Central memory CD4-positive, alpha-beta T cell (primary cell): ENCODE measurements at regions not wholly inside any gene's neighbourhood (a gene's known extent, or its start where the extent isn't known, plus 50 kb on each side); places are given as distances from the start of the nearest gene placed in this dataset.
"Not testable (repeated sequence)": the region's sequence is repeated elsewhere in the genome, so short reads cannot be mapped to it uniquely, and the experiment has no call there.

Experiments
- DNase-seq: peaks from one replicate; pipeline ENCODE4 v3.0.0; 2022

DNA sequence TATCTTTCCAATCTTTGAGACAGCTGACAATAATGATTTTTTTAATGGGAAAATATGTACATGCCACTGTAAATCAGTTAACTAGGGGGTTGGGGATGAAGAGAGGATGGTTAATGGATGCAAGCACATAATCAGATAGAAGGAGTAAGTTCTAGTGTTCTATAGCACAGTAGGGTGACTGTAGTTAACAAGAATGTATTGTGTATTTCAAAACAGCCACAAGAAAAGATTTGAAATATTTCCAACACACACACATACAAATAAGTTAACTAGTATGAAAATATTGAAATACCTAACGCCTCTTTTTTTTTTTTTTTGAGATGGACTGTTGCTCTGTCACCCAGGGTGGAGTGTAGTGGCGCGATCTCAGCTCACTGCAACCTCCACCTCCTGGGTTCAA, 153.4 kb upstream of the SALL4 start:
- DNase-seq = no peak

DNA sequence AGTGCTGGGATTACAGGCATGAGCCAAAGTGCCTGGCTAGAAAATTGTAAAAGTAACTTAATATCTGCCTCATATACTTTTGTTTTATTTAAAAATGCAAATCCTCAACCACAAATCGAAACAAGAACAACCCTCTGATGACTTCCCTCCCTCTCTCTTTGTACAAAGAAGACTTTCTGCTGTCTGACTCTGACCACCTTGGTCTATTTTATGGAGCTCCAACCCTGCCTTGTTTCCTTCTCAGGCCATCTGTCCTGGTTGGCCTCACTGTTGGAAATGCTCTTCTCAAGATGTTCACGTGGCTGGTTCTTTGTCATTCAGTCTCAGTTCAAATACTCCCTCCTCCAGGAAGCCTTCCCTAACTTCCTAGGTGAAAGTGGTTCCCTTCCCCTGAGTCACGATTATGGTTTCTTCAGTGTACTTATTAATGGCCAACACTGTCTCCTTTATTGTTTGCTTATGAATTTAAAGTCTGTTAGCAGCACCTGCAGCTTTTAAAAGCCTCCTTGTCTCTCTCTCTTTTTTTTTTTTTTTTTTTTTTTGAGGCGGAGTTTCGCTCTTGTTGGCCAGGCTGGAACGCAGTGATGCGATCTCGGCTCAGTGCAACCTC, 151.5 kb upstream of the SALL4 start:
- DNase-seq = no peak

DNA sequence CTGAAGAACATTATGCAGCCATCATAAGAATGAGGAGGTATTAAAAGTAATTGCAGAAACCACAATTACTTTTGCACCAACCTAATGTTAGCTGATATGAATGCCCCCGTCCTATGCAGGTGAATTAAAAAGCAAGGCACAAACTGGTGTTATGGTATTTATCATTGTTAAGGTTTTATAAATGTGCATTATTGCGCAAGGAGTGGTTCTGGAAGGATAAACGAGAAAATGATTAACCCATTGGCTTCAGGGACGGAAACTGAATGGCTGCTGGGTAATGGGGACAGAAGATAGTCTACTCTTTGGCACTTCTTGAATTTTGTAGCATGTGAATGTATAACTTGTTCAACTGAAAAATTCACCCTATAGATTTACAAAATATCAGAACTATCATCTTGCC, 148.6 kb upstream of the SALL4 start:
- no peak for DNase-seq

DNA sequence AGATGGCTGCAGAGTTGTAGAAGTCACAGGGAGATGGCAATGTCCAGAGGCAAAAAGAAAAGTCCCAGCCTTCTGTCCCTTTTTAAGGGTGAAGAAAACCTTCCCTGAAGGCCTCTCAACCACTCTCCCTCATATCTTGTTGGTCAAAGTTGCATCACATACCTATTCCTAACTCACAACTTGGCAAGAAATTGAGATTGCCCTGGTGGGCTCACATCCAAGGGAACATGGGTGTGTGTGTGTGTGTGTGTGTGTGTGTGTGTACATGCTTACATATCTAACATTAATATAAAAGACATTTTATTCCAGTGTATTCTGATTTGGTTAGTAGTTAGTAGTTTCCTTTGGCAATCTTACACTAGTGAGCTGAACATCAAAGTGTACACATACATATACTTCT, 144.3 kb upstream of the SALL4 start:
- DNase-seq = no peak

DNA sequence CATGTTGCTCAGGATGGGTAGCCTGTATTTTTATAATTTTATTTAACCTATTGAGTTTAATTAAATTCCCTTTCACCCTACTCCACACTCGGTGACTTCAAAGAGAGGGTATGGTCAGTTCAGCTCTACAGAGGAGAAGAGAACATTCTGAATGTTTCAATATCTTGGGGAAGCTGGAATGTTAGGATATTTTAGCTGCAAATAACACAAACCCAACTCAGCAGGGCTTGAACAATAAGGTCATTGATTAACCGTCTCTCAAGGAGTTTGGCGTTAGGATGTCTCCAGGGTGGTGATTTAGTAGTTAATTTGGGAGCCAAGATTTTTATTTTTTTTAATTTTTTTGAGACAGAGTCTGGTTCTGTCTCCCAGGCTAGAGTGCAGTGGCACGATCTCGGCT, 143.6 kb upstream of the SALL4 start:
- no peak for DNase-seq

DNA sequence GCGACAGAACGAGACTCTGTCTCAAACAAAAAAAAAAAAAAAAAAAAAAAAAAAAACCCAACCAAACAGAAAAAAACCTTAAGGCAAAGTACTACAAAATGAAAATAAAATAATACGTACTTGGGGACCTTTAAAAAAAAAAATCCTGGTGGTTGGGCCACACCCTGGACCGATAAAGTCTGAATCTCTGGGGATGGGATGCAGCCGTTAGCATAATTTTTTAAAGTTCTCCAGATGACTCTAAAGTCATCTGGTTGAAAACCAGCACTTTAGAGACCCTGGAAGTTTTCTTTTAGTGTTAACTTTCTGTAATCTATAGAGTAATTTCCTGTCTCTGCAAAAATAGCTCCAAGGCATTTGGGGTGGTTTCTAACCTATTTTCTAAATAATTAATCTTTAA, 142.9 kb upstream of the SALL4 start:
- DNase-seq = no peak

DNA sequence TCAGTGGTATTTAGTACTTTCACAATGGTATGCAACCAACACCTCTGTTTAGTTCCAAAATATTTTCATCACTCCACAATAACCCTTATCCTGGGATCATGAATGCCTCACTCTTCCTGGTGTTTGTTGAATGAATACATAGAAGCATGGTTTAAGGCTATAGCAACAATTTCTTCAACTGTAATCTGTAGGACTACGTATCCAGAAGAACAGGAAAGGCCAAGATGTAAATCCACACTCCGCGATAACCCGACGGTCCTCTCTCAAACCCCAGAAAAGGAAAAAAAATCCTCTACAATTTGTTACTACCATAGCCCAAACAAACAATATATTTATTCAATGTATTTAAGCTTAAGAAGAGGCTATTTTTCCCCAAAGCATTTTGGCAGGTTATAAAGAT, 141.4 kb upstream of the SALL4 start:
- no peak for DNase-seq

DNA sequence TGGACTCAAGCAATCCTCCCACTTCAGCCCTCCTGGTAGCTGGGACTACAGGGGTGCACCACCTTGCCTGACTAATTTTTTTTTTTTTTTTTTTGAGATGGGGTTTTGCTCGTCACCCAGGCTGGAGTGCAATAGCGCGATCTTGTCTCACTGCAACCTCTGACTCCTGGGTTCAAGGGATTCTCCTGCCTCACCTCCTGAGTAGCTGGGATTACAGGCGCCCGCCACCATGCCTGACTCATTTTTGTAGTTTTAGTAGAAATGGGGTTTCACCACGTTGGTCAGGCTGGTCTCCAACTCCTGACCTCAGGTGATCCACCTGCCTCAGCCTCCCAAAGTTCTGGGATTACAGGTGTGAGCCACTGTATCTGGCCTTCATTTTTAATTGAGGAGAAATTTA, 141.0 kb upstream of the SALL4 start:
- not testable (repeated sequence) for DNase-seq

DNA sequence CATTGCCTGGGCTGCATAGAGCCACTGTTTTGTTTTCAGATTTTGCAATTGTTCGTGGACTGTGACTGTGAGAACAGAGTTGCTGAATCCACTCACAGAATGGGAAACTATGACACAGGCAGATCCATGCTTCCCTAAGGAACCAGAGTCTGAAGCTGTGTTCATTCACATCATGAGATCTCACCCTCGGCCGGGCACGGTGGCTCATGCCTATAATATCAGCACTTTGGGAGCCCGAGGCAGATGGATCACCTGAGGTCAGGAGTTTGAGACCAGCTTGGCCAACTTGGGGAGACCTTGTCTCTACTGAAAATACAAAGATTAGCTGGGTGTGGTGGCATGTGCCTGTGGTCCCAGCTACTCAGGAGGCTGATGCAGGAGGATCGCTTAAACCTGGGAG, 139.2 kb upstream of the SALL4 start:
- no peak for DNase-seq

DNA sequence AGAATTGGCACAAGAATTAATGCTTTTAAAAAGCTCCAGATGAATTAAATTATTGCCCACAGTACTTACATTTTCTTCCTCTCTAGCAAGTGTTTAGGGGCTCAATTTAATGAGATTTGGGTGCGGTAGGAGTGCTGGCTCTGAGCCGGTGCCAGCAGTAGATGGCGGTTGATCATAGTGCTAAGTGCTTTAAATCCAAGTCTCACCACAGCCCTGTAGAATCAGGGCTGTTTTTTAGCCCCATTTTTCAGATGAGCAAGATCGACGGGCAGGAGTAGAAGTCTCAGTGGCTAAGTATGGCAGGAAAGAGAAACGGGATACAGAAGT, 136.9 kb upstream of the SALL4 start:
- DNase-seq = no peak

DNA sequence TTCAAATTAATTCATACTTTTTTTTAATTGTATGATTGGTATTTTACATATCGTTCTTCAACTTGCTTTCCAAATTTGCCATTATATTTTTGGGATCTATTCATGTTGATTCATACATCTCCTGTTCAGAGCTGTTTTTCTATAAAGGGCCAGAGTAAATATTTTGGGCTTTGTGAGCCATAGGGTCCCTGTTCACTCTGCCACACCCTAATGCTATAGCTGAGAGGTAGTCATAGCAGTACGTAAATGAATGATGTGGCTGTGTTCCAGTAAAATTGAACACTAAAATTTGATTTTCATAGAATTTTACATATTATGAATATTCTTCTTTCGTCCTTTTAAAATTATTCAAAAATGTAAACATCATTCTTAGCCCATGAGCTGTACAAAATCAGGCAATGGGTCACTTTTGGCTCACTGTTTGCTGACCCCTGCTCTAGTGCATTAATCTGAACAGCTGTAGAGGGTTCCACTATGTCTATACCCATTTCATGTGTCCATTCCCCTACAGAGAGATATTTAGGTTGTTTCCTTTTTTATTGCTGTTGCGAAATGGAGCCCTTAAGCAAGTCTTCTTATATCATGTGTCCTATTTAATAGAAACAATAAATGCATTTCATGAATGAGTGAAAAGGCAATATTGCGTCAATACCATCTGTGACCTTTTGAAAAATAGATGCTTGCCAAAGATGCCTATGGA, 136.4 kb upstream of the SALL4 start:
- no peak for DNase-seq

DNA sequence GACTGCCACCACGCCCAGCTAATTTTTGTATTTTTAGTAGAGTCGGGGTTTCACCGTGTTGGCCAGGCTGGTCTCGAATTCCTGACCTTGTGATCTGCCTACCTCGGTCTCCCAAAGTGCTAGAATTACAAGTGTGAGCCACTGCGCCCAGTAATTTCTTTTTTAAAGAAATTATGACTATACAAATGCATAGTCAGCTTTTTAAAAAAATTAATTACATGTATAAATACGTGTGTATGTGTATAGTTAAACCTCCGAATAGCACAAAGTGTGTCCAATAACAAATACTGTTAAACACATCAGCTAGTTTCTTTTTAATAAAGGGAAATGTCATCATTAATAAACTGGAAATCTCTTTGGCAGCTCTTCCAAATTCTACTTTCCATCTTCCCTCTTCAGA, 135.5 kb upstream of the SALL4 start:
- DNase-seq = no peak

DNA sequence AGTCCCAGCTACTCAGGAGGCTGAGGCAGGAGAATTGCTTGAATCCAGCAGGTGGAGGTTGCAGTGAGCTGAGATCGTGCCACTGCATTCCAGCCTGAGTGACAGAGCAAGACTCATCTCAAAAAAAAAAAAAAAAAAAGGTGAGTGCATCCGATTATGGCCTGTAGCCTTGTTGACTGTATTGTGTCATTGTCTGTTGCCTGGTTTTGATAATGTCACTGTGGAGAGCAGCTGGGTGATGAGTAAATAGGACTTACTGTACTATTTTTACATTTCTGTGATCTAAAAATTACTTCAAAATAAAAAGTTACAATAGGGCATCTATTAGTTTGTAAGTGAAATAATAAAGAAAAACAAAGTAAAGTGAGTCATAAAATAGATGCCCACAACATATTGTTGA, 134.1 kb upstream of the SALL4 start:
- no peak for DNase-seq

DNA sequence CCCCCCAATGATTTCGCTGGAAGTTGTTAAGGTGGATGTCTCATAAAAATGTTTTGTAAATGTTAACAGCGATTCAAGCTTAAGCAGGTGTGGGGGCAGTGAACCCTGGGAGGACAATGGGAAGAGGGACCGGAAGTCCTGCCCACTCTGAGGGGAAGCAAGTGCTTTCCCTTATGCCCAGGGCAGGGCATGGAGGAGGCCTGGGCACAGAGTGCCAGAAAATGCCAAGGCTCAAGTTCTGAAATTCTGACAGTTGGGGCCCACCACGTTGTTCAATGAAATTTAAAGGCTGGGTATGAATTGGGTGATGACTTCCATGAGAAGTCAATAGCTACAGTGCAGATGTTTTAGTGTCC, 132.7 kb upstream of the SALL4 start:
- no peak for DNase-seq

DNA sequence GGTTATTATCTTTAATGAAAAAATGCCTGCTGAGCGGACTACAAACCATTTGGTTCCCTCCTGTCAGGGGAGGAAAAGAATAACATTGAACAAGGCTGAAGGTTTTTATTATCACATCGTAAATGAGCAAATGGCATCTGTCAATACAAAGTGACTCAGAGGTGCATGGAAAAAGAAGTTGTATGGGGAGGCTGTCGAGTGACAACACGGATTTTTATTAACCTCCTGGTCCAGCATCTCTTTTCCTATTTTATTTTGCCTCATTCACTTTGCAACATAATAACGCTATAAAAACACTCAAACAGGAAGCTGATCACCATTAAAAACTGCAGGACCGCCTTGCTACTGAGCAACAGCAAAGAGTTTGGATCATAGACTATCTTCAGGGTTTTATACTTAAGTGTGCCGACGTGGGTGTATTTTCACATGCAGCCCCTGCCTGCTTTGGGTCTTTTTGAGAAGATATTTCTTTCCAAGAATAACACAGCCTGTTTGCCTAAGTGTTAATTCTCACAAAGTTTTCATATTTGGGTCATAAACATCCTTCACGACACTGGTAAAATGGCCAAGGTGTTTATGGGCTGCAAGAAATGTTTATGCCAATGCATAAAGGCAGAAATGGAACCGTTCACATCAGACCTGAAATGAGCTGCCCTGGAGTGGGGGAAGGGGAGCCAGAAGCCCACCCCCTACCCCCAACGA, 132.1 kb upstream of the SALL4 start:
- no peak for DNase-seq

DNA sequence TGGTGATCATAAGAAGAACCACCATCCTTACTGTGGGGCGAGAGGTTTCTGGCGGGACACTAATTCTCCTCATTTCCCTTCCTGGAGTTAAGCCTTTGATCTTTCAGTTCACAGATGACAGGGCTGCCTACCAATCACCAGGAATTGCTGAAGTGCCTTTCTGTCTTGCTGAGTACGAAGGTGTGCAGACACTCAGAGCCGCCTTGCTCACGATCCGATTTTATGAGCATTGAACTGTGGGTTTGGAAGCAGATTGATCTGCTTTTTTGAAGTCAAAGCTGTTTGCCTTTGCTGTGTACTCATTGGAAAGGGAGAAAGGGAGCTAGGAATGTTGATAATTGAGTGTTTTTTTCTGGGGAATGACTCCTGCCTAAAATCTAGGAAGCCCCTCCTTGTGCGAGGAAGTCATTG, 129.1 kb upstream of the SALL4 start:
- no peak for DNase-seq

DNA sequence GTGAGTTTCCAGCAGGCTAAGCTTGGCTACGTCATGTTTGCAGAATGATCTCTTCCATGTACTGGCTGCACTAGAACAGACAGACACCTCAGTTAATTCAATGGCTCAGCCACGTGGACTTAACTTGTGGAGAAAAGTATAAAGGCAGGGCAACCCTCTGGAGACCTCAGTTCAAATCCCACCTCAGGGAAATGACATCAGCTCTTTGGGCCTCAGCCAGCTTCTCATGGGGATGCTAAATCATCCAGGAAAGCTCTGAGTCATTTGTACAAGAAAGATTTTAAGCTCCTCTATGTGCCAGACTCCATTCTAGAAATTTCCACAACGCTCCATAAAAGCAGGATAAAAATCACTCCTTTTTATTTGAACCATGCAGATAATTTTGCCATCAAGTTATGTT, 128.5 kb upstream of the SALL4 start:
- no peak for DNase-seq

DNA sequence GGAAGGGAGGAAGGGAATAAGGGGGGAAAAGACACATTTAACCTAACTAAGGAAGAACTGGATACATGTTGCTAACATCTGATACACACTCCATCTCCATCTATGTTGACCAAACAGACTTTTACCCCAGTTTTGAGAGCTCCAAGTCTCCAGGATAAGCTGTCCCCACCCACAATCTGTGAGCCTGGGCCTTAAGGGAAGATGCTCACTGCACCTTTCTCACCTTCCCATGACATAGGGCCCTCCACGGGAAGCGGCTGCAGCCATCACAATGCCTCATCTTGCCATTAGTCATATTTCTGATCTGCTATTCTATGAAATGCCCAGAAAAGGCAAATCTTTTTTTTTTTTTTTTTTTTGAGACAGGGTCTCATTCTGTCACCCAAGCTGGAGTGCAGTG, 126.6 kb upstream of the SALL4 start:
- no peak for DNase-seq

DNA sequence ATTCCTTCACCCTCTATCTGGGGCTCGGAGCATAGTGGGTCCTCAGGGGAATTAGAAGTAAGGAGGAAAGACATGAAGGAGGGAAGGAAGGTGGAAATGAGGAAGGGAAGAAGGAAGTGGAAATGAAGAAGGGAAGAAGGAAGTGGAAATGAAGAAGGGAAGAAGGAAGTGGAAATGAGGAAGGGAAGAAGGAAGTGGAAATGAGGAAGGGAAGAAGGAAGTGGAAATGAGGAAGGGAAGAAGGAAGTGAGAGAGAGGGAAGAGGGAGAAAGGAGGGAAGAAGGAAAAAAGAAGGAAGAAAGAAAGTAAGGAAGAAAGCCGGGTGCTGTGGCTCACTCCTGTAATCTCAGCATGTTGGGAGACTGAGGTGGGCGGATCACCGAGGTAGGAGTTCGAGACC, 125.6 kb upstream of the SALL4 start:
- DNase-seq = not testable (repeated sequence)

DNA sequence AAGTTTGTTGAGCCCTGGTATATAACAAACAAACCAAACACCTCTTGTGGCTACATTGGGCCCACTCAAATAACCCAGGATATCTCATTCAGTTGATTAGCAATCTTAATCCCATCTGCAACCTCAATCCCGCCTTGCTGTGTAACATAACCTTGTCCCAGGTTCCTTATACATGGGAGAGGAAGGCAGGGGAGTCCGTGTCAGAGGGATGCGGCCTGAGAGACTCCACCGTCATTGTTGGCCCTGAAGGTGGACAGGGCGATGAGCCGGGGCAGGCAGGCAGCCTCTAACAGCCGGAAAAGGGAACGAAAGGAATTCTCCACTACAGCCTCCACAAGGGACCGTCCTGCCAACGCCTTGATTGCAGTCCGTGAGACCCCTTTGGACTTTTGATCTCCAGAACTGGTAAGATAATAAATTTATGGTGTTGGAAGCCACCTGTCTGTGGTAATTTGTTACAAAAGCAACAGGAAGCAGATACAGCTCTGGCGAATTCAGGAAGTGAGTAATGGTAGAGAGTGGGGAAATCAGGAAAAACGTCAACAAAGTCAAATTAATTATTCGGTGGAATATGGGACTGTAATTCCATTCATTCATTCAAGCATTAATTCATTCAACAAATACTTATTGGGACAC, 124.5 kb upstream of the SALL4 start:
- DNase-seq = no peak

DNA sequence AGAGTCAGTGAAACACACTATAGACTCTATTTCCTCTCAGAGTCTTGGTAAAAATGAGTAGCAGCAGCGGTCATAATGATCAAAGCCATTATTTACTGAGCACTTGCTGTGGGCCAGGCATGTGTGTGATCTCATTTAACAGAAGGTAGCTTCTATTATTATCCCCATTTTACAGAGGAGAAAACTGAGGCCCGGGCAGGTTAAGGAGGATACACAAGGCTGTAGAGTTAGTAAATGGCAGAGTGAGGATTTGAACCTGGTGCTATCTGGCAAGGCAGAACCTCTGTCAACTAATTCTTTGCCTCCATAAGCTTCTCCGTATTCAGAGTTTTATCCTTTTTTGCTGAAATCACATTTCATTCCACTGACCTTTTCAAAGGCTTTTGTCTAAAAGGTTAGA, 122.2 kb upstream of the SALL4 start:
- DNase-seq = no peak

DNA sequence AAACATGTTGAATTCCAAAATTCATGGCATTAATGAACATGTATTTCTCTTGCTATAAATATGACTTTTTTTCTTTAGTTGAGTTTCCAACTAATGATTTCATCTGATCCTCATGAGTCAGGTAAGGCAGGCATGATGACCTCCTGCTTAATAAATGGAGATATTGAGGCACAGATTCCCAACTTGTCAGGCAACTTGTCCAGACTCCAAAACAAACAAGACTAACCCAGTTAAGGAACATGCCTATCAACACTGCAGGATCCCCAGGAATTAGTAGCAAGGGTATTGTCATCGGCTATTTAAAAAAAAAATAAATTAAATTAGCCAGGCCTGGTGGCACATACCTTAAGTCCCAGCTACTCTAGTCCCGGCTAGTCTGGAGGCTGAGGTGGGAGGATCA, 121.3 kb upstream of the SALL4 start:
- DNase-seq = no peak

DNA sequence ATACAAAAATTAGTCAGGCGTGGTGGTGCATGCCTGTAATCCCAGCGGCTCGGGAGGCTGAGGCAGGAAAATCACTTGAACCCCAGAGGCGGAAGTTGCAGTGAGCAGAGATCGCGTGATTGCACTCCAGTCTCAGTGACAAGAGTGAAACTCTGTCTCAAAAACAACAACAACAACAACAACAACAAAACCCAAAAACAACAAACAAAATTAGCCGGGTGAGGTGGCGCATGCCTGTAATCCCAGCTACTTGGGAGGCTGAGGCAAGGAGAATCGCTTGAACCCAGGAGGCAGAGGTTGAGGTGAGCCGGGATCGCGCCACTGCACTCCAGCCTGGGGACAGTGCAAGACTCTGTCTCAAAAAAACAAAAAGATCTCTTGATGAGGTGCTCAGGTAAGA, 120.5 kb upstream of the SALL4 start:
- not testable (repeated sequence) for DNase-seq

DNA sequence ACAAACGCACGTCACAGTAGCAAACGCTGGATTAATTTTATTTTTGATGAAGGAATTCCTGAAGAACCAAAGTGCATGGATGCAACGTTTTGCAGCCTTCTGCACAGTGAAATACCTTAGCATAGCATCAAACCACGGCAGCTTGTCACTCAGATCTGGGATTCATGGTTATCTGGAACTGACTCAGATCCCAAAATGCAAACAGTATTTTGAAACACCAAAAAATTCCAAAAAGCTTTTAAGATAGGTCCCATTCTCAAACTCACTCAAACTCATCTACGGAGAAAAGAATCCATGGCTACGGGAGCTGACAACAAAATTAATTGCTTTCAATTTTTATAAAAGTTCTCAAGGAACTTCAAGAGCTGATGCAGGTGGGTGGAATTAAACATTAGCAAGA, 116.2 kb upstream of the SALL4 start:
- DNase-seq = no peak
